ENCODE measurements at regions not wholly inside any gene's neighbourhood (a gene's known extent, or its start where the extent isn't known, plus 50 kb on each side); places are given as distances from the start of the nearest gene placed in this dataset.
"Not testable (repeated sequence)": the region's sequence is repeated elsewhere in the genome, so short reads cannot be mapped to it uniquely, and the experiment has no call there.

- DNase-seq = no peak
These were observed 94.6 kb upstream of the IGFBPL1 start for GRCh38 chr9:38518826-38519225.

- not testable (repeated sequence) for DNase-seq
These were observed 92.0 kb upstream of the IGFBPL1 start for GRCh38 chr9:38516273-38516672.

- peak; percentile 35 for DNase-seq
These were observed 90.8 kb upstream of the IGFBPL1 start for GRCh38 chr9:38515055-38515454.

- not testable (repeated sequence) for DNase-seq
These were observed 86.1 kb upstream of the IGFBPL1 start for GRCh38 chr9:38510340-38510739.

- no peak for DNase-seq
These were observed 83.3 kb upstream of the IGFBPL1 start for GRCh38 chr9:38507587-38507986.

- DNase-seq = not testable (repeated sequence)
These were observed 75.9 kb upstream of the IGFBPL1 start for GRCh38 chr9:38500171-38500570.

GRCh38 chr9:38498551-38498950, 74.3 kb upstream of the IGFBPL1 start:
- DNase-seq = not testable (repeated sequence)

GRCh38 chr9:38489057-38489456, 64.8 kb upstream of the IGFBPL1 start:
- DNase-seq = no peak

- no peak for DNase-seq
These were observed 64.0 kb upstream of the IGFBPL1 start for GRCh38 chr9:38488156-38488698.

GRCh38 chr9:38487418-38488155, 63.3 kb upstream of the IGFBPL1 start:
- not testable (repeated sequence) for DNase-seq

GRCh38 chr9:38486837-38487236, 62.6 kb upstream of the IGFBPL1 start:
- no peak for DNase-seq

- DNase-seq = no peak
These were observed 61.9 kb upstream of the IGFBPL1 start for GRCh38 chr9:38486056-38486615.

- DNase-seq = not testable (repeated sequence)
These were observed 59.9 kb upstream of the IGFBPL1 start for GRCh38 chr9:38484076-38484665.

- DNase-seq = no peak
These were observed 58.8 kb upstream of the IGFBPL1 start for GRCh38 chr9:38482918-38483592.

GRCh38 chr9:38478211-38478610, 54.0 kb upstream of the IGFBPL1 start:
- no peak for DNase-seq

GRCh38 chr9:38474476-38474875, 50.2 kb upstream of the IGFBPL1 start:
- not testable (repeated sequence) for DNase-seq
